ENCODE measurements at regions not wholly inside any gene's neighbourhood (a gene's known extent, or its start where the extent isn't known, plus 50 kb on each side); places are given as distances from the start of the nearest gene placed in this dataset.

DNA sequence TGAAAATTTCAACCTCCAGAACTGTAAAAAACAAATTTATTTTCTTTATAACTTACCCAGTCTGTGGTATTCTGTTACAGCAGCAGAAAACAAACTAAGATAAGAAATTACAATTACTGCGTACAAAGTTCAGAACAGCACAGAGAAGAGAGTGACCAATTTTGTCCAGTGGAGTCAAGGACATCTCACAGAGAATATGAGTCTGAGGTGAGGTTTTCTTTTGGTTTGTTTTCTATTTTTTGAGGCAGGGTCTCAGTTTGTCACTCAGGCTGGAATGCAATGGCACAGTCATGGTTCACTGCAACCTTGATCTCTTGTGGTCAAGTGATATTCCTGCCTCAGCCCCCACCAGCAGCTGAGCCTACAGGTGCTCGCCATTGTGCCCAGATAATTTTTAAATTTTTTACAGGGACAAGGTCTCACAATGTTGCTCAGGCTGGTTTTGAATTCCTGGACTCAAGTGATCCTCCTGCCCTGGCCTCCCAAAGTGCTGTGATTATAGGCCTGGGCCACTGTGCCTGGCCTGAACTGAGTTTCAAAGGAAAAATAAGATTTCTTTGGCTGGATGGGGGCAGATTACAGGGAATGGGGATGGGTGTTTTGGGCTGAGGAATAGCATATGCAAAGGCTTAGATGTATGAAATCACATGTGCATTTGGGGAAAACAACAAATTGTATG lies 201.1 kb upstream of the USP24 start:
- no peak for DNase-seq (ENCODE audit: low read depth in 2 of 2, low spot score in 1 of 2)

DNA sequence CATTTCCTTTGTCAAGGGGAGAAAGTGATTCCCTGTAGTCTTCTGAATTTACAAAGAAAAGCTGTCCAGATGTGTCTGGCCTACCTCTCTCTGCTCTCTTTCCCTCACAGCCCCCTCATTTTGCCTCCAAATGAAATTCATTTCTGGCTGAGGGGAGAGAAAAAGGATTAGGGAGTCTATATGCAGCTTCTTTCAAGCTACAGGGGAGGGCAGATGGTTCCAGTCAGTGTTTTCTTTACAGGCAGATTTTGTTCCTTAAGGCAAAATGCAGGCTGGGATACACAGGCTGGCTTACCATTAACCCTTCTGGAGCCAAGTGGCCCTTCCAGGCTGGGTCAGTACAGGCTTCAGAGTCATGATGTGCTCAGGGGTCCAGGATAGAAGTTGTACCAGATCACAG lies 198.1 kb upstream of the USP24 start:
- no peak for DNase-seq (ENCODE audit: low read depth in 2 of 2, low spot score in 1 of 2)

DNA sequence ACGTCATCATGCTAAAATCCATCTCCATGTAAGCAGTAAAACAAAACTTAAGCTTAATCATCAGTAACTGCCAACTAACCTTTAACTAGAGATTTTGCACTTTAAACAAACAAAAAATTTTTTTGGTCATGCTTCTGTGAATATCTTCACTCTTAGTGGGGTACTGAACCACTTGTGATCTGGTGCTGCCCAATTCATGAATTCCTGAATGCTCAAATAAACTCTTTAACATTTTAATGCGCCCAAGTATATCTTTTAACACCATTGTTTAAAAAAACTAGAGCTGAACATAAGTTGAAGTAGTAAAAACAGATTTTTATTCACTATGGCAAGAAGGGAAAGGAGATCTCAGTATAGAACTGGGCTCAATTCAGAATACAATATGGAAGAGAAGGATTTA lies 196.9 kb upstream of the USP24 start:
- no peak for DNase-seq (ENCODE audit: low read depth in 2 of 2, low spot score in 1 of 2)

DNA sequence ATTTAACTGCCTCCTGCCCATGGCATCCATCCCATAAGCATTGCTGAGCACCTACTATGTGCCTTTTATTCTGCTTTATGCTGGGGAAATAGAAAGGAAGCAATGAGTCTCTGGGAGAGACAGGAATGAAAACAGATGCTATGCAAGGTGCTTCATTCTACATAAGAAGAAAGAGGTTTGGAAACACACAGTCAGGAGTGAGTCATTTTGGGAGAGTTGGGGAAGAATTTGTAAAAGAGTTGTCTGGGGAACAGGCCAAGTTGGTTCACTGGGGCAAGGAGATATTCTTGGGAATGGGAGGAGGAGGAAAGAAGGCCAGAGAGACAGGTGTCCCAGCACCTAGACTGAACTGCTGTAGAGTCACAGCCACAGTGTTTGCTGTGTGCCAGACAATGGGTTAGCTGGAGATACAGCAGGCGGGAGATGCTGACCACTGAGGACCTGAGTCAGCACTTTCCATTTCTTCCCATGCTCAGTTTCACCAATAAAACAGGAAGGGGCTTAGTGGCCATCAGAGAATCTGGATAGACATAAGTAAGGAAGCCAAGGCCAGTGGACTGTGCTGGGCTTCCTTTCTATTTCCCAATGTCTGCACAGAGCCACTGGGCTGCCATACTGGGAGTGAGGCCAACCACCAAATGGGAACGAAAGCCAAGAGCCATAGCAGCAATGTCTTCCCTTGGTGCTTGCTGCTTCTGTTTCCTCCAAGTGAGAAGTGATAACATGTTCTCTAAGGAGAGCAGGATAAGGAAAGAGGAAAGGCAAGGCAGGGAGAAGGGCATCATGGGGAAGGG lies 187.7 kb upstream of the USP24 start:
- DNase-seq (ENCODE audit: low read depth in 2 of 2, low spot score in 1 of 2): no peak

DNA sequence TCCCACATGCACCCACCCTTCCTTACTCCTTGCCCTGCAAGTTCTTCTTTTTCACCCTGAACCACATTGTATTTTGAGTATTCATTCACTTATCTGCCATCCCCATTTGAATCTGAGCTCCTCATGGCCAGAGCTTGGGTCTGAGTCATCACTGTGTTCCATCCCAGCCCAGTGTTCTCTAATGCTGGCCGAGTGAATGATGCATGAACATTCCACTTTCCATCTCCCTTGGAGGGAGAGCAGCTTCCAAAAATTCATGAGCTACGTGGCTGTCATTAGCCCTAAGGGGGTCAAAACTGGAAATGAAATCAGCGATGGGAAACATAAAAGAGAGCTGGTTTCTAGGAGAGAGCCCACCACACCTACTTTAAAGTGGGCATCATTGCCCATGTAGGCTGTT lies 187.0 kb upstream of the USP24 start:
- DNase-seq (ENCODE audit: low read depth in 2 of 2, low spot score in 1 of 2): no peak

DNA sequence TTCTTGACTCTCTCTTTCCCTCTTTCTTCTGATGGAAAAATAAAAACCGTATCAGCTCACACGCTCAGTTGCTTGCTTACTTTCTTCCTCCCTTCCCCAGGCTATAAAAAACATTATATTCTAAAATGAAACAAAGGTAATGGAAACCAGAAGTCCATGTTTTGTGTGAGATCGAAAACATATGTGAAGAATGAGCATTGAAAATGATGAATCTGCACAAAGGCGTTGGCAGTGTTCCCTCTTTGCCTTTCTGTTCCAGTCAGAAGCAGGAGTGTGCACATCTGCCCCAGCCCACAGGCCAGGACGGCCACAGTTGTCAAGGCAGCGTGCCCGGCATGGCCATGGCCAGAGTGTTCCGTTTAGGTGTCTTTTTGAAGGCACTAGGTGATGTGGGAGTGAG lies 185.3 kb upstream of the USP24 start:
- no peak for DNase-seq (ENCODE audit: low read depth in 2 of 2, low spot score in 1 of 2)

DNA sequence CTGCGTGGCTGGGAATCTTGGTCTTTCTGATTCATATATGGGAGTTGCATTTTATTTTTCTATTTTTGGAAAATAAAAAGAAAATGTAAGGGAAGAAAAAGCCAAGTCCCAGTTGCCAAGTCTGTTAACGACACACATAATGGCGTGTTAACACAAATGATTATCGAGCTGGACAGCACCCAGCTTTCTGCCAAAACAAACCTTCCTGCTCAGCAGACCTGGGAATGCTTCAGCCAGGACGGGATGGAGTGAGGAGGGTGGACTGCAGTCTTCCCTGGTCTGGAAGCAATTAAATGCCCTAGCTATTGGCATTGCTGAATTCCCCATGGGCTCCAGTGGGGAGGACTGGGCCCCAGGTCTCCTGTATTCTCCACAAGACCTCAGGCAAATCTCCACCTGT lies 184.2 kb upstream of the USP24 start:
- DNase-seq (ENCODE audit: low read depth in 2 of 2, low spot score in 1 of 2): no peak

DNA sequence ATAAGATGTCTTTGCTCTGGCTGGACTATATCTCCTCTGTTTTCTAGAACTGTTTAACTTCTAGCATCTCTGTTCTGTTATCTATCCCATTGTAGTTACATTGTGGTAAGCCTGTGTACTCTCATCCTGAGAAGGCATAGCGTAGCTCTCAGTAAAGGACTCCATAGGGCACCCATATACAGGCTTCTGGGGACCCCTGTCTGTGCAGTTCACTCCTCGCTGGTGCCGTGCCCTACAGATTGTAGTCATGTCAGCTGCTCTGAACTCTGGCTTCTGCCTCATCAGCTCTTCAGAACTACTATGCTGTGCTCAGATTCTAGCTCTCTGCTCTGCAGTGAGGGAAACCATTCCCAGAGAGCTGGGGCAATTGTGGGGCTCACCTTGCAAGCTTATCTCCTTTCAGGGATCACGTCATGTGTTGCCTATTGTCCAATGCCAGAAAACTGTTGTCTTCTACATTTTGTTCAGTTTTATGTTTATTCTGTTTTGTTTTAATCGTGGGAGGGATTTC lies 181.3 kb upstream of the USP24 start:
- no peak for DNase-seq (ENCODE audit: low read depth in 2 of 2, low spot score in 1 of 2)

DNA sequence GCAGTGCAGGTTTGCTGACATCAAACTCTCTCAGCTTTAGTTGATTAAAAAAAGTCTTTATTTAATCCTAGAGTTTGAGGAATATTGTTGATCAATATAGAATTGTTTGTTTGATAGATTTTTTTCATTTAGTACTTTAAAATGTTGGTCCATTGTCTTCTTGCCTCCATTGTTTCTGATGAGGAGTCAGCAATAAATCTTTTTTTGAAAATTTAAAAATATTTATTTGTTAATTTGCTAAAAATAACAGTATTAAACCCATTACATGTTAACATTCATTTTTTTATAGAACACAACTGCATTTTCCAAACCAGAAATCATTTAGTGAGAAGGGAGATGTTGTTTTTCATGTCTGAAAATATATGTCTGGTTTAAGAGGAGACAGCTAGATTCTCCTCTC lies 173.8 kb upstream of the USP24 start:
- DNase-seq (ENCODE audit: low read depth in 2 of 2, low spot score in 1 of 2): no peak

DNA sequence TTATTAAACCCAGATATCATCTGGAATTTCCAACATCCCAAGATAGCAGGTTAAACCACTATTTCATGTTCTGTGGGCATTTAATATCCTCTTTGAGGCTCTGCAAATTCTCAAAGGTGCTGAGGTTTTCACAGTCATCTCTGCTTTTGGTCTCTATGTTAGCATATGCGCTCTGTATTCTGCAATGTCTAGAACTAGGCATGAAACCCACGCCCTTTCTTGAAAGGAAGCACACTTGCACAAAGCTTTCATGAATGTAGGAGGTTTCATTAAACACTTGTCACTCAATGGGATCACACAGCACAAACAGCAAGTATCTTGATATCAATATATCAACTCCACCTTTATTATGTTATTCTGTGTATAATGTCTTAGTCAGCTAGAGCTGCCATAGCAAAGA lies 172.0 kb upstream of the USP24 start:
- no peak for DNase-seq (ENCODE audit: low read depth in 2 of 2, low spot score in 1 of 2)

DNA sequence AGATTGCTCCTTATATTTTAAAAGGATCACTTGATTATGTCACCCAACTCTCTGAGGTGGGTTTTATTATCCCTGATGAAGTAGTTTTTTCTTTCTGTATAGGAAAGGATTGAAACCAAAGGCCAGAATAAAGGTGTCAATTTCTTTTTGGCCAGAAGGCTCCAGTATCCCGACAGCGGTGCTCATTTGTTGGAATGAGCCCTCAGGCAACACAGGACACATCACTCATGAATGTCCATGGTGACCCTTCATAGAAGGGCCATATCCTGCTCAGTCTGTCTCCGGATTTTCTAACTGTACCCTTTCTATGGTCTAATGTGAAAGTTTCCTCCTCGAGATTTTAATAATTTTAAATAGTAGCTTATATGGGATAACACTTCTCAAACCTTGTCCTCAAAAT lies 171.3 kb upstream of the USP24 start:
- DNase-seq (ENCODE audit: low read depth in 2 of 2, low spot score in 1 of 2): no peak

DNA sequence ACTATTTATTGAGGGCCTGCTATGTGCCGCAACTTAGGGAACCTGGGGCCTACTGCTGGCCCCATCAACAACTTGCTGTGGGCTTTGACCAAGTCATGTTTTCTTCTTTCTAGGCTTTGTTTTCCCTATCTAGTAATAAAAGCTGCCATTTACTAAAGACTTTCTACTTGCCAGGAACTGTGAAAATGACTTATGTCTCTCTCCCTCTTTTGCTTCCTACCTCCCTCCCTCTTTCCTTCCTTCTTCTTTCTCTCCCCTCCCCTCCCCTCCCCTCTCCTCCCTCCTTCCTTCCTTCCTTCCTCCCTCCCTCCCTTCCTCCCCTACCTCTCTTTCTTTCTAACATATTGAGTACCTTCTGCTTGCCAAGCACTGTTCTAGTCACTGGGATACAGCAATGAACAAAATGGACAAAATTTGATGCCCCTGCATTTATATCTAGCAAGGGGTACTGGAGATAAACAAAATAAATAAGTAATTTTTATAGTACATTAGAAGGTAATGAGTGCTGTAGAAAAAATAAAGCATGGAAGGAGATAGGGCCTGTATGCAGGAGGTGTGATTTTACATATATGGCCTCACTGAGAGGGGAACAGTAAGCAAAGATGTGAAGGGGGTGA lies 170.3 kb upstream of the USP24 start:
- DNase-seq (ENCODE audit: low read depth in 2 of 2, low spot score in 1 of 2): no peak

DNA sequence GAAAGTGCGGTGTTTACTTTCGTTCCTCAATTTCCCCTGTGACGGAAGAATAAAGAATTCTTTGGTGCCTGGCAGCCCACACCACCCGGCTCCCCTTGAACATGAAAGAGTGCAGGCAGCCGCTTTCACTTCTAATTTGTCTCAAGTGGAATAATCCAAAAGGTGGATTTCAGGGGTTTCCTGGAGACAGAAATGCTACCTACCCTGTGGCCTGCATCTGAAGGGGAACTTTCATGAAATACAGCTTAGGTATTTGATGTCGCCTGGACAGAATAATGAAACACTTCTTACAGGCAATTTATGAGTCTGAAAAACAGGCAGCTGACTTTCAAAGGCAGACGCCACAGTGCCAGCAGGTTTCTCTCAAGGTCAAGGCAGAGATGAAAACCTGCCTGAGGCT lies 169.5 kb upstream of the USP24 start:
- DNase-seq (ENCODE audit: low read depth in 2 of 2, low spot score in 1 of 2): no peak

DNA sequence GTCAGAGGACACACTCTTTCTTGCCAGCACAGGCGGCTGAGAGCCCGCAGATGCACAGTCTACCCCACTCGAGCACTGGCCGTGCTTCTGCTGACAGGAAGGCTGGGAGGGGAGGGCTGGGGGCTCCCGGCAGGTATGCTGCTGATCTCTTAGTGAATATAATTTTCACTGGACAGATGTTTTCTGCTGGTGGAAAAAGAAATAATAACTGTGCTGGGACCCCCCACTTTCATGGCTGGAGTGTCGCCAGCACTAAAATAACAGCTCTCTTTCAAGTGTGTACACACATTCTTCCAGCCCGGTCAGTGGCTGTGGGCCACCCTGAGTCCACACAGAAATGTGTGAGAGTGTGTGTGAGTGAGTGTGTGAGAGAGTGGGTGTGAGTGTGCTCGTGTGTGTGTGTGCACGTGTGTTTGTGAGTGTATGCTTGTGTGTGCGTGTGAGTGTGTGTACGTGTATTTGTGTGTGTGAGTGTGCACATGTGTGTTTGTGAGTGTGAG lies 167.7 kb upstream of the USP24 start:
- DNase-seq (ENCODE audit: low read depth in 2 of 2, low spot score in 1 of 2): no peak

DNA sequence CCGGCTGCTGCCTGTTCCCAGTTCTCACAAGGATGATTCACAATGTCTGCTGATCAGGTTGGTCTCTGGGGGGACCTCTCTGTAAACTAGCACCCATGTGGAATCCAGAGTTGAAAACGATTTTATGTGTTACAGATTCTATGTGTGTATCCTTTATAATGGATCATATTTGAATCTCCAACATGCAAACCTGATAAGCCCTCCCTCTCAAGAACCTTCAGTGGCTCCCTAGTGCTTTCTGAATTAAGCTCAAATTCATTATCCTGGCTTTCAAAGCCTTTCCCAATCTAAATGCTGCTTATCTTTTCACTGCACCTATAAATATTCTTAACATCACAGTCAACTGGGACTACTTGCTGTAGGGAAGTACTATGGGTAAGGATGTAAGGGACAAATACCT lies 166.8 kb upstream of the USP24 start:
- DNase-seq (ENCODE audit: low read depth in 2 of 2, low spot score in 1 of 2): no peak

DNA sequence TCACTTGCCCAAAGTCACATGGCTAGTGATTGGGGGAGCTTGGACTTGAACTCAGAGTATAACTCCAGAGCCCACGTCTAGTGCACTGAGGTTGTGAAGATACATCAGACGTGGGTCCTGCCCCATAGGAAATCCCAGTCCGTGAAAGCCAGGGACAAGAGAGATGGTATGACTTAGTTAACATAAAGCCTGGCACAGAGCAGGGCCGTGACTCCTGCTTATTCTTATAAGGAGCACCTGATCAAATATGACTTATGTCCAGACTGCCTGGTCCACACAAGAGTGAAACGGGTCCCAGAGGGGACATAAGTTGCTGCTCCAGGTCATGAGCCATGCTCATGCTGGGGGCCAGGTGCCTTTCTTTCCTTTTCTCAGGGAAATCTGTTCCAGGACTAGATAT lies 166.3 kb upstream of the USP24 start:
- DNase-seq (ENCODE audit: low read depth in 2 of 2, low spot score in 1 of 2): no peak

DNA sequence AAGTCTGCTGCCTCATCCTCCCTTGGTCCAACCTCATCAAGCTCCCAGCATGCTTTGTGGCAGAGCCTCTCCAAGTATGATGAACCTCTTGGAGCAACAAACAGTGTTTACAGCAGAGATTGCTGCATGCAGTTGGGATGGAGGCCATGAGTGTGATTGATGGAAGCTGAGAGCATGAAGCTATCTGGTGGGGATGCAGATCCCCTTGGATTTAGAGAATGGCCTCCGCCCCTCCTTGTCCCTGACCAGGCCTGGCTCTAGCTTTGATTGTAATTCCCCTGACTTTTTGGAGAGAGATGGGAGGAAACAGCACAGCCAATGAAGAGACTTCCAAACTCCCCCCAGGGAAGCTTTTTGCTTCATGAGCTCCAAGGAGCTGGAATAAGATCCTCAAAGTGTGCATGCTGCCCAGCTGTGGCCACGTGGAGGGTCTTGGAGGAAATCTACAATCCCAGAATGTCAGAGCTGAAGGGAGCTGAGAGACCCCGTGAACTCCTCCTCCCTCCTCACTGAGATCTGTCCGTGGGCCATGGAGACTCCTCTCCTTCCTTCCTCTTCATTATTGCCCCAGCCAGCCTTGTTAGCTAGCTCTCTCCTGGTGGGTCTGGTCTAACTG lies 165.3 kb upstream of the USP24 start:
- no peak for DNase-seq (ENCODE audit: low read depth in 2 of 2, low spot score in 1 of 2)

DNA sequence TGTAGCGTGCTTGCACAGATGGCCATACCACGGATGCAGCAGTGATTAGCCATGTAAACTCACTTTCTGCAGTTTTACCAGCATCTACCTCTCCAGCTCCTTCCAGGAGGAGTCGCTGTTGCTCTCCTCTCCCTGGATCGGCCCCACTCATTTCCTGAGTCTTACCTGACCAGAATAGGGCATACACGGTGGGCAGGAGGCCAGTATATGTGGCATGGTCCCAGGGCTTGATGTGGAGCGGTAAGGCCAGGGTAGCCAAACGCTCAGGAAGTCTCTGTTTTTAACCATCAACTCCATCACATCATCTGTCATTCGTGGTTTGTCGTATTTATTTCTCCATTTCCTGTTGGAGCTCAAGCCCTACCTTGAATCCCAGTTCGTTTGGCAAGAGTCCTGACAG lies 163.4 kb upstream of the USP24 start:
- DNase-seq (ENCODE audit: low read depth in 2 of 2, low spot score in 1 of 2): no peak

DNA sequence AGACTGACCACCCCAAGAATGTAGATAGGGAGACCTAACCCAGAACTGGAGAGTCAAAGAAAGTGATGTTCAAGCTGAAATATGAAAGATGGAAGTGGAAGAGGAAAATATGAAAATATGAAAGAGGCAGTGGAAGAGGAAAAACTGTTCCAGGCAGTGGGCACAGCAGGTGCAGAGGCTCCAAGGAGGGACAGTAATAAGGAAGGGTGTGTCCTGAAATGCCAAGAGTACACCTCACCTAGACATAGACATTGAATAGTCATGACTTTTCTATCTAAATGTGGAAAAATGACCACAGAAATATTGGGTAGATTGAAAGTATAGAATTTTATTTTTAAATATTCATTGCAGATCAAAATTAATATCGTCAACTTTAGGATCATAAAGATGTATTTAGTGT lies 161.7 kb upstream of the USP24 start:
- DNase-seq (ENCODE audit: low read depth in 2 of 2, low spot score in 1 of 2): no peak

DNA sequence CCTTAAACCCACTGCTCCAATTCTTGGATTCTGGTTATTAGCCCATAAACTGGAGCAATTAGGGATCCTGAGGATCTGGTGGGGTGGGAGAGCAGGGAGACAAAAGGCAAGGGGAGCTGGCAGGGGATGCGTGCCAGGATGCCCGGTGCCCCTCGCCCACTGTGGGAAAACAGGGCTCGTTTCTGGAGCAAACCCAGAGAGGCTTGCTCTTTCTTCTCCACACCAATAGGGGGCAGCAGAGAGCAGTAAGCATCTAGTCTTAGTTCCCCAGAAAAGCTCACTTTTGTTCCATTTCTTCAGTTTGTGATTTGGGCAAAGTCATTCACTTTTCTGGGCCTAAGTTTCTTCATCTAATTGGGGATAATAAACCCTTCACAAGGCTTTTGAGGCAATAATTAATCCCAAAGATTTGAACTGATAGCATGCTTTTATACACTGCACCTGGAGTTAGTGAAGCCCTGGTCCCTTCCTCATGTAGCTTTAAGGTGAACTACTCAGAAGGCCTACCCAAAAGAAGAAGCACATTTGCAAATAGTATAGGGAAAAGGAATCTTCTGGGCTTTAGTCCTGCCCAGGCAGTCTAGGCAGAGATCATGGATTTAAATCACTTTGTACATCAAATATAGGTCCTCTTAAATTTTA lies 160.6 kb upstream of the USP24 start:
- no peak for DNase-seq (ENCODE audit: low read depth in 2 of 2, low spot score in 1 of 2)

Data from stimulated activated CD8-positive, alpha-beta memory T cell treated with anti-CD3 and anti-CD28 coated beads, Interleukin-4, amount 100 ng/mL, for 4 hours (primary cell).